ENCODE measurements at regions not wholly inside any gene's neighbourhood (a gene's known extent, or its start where the extent isn't known, plus 50 kb on each side); places are given as distances from the start of the nearest gene placed in this dataset.

- TF ChIP-seq, protein P1, sequence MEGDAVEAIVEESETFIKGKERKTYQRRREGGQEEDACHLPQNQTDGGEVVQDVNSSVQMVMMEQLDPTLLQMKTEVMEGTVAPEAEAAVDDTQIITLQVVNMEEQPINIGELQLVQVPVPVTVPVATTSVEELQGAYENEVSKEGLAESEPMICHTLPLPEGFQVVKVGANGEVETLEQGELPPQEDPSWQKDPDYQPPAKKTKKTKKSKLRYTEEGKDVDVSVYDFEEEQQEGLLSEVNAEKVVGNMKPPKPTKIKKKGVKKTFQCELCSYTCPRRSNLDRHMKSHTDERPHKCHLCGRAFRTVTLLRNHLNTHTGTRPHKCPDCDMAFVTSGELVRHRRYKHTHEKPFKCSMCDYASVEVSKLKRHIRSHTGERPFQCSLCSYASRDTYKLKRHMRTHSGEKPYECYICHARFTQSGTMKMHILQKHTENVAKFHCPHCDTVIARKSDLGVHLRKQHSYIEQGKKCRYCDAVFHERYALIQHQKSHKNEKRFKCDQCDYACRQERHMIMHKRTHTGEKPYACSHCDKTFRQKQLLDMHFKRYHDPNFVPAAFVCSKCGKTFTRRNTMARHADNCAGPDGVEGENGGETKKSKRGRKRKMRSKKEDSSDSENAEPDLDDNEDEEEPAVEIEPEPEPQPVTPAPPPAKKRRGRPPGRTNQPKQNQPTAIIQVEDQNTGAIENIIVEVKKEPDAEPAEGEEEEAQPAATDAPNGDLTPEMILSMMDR (IDR thresholded peaks at IDR 0.05; ENCODE audit: control extremely low read depth, extremely low read depth), result no peak
- WGBS, 2 donors, result 85 to 89% methylated on average over 1 of the region's 1 CpG
- ATAC-seq (ENCODE audit: insufficient read depth, low FRiP score), result no peak
- Histone ChIP-seq H3K4me3 (no peak overlapping the region), H3K27ac (ENCODE audit: low read depth in 1 of 2, low read length in 1 of 2) (no peak overlapping the region), H3K9ac (ENCODE audit: insufficient read depth in 1 of 2, low read length in 2 of 2) (no peak overlapping the region), H3K4me1 (ENCODE audit: control insufficient read depth in 5 of 5, insufficient read depth in 5 of 5, low read length in 5 of 5) (peaks cover 0 to 7% (median 0%) of the 10 kb centered on the region in 5 donors), H3K9me3 (ENCODE audit: control insufficient read depth in 4 of 4, insufficient read depth in 3 of 4, low read length in 3 of 4) (no peaks in the 10 kb centered on the region), H3K36me3 (ENCODE audit: control insufficient read depth in 4 of 4, insufficient read depth in 4 of 4, low read length in 4 of 4) (no peaks in the 10 kb centered on the region), H3K27me3 (ENCODE audit: control insufficient read depth in 3 of 3, insufficient read depth in 3 of 3, low read length in 2 of 3) (no peaks in the 10 kb centered on the region)
- no peak for DNase-seq
These were observed 177.3 kb upstream of the GRB10 start for GRCh38 chr7:50959991-50960390.

- H3K4me3 ChIP-seq, result no peak overlapping the region
- TF ChIP-seq, protein P1 (IDR thresholded peaks at IDR 0.05; ENCODE audit: control extremely low read depth, extremely low read depth), result no peak
- H3K36me3 ChIP-seq (ENCODE audit: control insufficient read depth in 4 of 4, insufficient read depth in 4 of 4, low read length in 4 of 4), result no peaks in the 10 kb centered on the region
- no peak overlapping the region for H3K9ac ChIP-seq (ENCODE audit: insufficient read depth in 1 of 2, low read length in 2 of 2)
- H3K4me1 ChIP-seq (ENCODE audit: control insufficient read depth in 5 of 5, insufficient read depth in 5 of 5, low read length in 5 of 5), result peaks cover 0 to 9% (median 0%) of the 10 kb centered on the region in 5 donors
- H3K27me3 ChIP-seq (ENCODE audit: control insufficient read depth in 3 of 3, insufficient read depth in 3 of 3, low read length in 2 of 3), result no peaks in the 10 kb centered on the region
- ATAC-seq (ENCODE audit: insufficient read depth, low FRiP score) (no peak), DNase-seq (no peak)
- no peaks in the 10 kb centered on the region for H3K9me3 ChIP-seq (ENCODE audit: control insufficient read depth in 4 of 4, insufficient read depth in 3 of 4, low read length in 3 of 4)
- H3K27ac ChIP-seq (ENCODE audit: low read depth in 1 of 2, low read length in 1 of 2), result no peak overlapping the region
- 89 to 93% methylated on average over 4 of the region's 4 CpGs for WGBS, 2 donors
These were observed 176.9 kb upstream of the GRB10 start for GRCh38 chr7:50959560-50959959.

- no peak overlapping the region for H3K9ac ChIP-seq (ENCODE audit: insufficient read depth in 1 of 2, low read length in 2 of 2)
- DNase-seq (no peak), ATAC-seq (ENCODE audit: insufficient read depth, low FRiP score) (no peak)
- H3K4me3 ChIP-seq, result no peak overlapping the region
- no peak overlapping the region for H3K27ac ChIP-seq (ENCODE audit: low read depth in 1 of 2, low read length in 1 of 2)
- H3K27me3 ChIP-seq (ENCODE audit: control insufficient read depth in 3 of 3, insufficient read depth in 3 of 3, low read length in 2 of 3), result no peaks in the 10 kb centered on the region
- no peaks in the 10 kb centered on the region for H3K9me3 ChIP-seq (ENCODE audit: control insufficient read depth in 4 of 4, insufficient read depth in 3 of 4, low read length in 3 of 4)
- TF ChIP-seq, protein P1 (IDR thresholded peaks at IDR 0.05; ENCODE audit: control extremely low read depth, extremely low read depth), result no peak
- H3K4me1 ChIP-seq (ENCODE audit: control insufficient read depth in 5 of 5, insufficient read depth in 5 of 5, low read length in 5 of 5), result peaks cover 0 to 7% (median 0%) of the 10 kb centered on the region in 5 donors
- 61 to 78% methylated on average over 3 of the region's 3 CpGs for WGBS, 2 donors
- no peaks in the 10 kb centered on the region for H3K36me3 ChIP-seq (ENCODE audit: control insufficient read depth in 4 of 4, insufficient read depth in 4 of 4, low read length in 4 of 4)
These were observed 175.2 kb upstream of the GRB10 start for GRCh38 chr7:50957855-50958254.

DNA sequence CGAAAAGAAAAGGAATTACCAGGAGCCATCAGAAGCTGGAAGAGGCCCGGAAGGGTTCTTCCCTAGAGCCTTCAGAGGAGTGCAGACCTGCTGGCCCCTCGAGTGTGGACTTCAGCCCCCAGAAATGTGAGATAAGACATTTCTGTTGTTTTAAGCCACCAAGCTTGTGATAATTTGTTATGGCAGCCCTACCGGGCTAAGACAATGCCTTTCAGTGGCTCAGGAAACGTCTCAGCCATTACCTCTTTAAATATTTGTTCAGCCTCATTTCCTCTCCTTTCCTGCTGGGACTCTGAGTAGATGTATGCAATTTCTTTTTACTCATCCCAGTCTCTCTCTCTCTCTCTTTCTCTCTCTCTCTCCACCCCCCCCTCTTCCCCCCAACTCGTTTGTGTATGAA lies 174.7 kb upstream of the GRB10 start:
- Histone ChIP-seq H3K36me3 (ENCODE audit: control insufficient read depth in 4 of 4, insufficient read depth in 4 of 4, low read length in 4 of 4) (no peaks in the 10 kb centered on the region), H3K9me3 (ENCODE audit: control insufficient read depth in 4 of 4, insufficient read depth in 3 of 4, low read length in 3 of 4) (no peaks in the 10 kb centered on the region), H3K9ac (ENCODE audit: insufficient read depth in 1 of 2, low read length in 2 of 2) (no peak overlapping the region), H3K4me1 (ENCODE audit: control insufficient read depth in 5 of 5, insufficient read depth in 5 of 5, low read length in 5 of 5) (peaks cover 0 to 5% (median 0%) of the 10 kb centered on the region in 5 donors), H3K27ac (ENCODE audit: low read depth in 1 of 2, low read length in 1 of 2) (no peak overlapping the region), H3K4me3 (no peak overlapping the region), H3K27me3 (ENCODE audit: control insufficient read depth in 3 of 3, insufficient read depth in 3 of 3, low read length in 2 of 3) (no peaks in the 10 kb centered on the region)
- WGBS, 2 donors, result 43 to 71% methylated on average over 6 of the region's 6 CpGs
- ATAC-seq (ENCODE audit: insufficient read depth, low FRiP score), result no peak
- TF ChIP-seq, protein P1 (IDR thresholded peaks at IDR 0.05; ENCODE audit: control extremely low read depth, extremely low read depth), result no peak
- DNase-seq, result no peak
